Type B pancreatic cell (in vitro differentiated cells): ENCODE measurements at regions not wholly inside any gene's neighbourhood (a gene's known extent, or its start where the extent isn't known, plus 50 kb on each side); places are given as distances from the start of the nearest gene placed in this dataset.

Source experiments
- DNase-seq: peaks from one replicate; pipeline ENCODE4 v3.0.0; 2021; ENCODE audit warnings: mixed read lengths; ENCODE audit not compliant: unreplicated experiment; ENCODE audit errors: extremely low spot score
- H3K27ac Mint-ChIP-seq: 2 replicates; pipeline ENCODE4 v1.8.0; 2021; ENCODE audit warnings: mild to moderate bottlenecking, mixed read lengths
- H3K27me3 Mint-ChIP-seq: 2 replicates; pipeline ENCODE4 v1.8.0; 2021; ENCODE audit warnings: mixed read lengths
- H3K36me3 Mint-ChIP-seq: 2 replicates; pipeline ENCODE4 v1.8.0; 2021; ENCODE audit warnings: mixed read lengths
- H3K4me1 Mint-ChIP-seq: one replicate; pipeline ENCODE4 v1.8.0; 2021; ENCODE audit warnings: mixed read lengths; ENCODE audit not compliant: unreplicated experiment
- H3K4me3 Mint-ChIP-seq: 2 replicates; pipeline ENCODE4 v1.8.0; 2021; ENCODE audit warnings: mild to moderate bottlenecking, mixed read lengths
- H3K9me3 Mint-ChIP-seq: 2 replicates; pipeline ENCODE4 v1.8.0; 2021; ENCODE audit warnings: mixed read lengths
- CTCF ChIP-seq: fragments of 200-600 bp; sonication (generic); conservative IDR thresholded peaks from 2 replicates; pipeline ENCODE4 v1.5.0; 2021; ENCODE audit warnings: antibody characterized with exemption, mild to moderate bottlenecking

DNA sequence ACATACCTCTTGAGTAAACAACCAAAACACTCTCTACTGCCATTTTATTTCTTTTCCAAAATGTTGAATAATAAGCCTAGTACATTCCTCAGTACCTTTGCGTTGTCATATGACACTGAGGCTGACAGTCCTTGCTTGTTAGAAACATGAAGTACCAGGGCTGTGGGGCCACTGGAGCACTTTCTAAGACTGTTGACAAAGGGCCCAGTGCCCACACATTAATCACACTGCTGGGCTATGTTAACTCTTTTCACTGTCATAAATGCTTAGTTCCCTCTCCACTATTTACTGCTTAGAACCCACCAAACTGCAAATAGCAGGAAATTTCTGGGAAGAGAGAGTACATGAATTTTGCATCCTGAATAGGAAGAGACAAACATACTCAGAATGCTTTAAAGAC is 57.1 kb downstream of the FAM47B start:
- Mint-ChIP-seq H3K9me3 (no peaks in the 10 kb centered on the region), H3K27ac (no peak overlapping the region), H3K36me3 (no peaks in the 10 kb centered on the region), H3K4me1 (no peaks in the 10 kb centered on the region), H3K4me3 (no peak overlapping the region), H3K27me3 (no peaks in the 10 kb centered on the region)
- no peak for DNase-seq
- TF ChIP-seq CTCF: no peak

DNA sequence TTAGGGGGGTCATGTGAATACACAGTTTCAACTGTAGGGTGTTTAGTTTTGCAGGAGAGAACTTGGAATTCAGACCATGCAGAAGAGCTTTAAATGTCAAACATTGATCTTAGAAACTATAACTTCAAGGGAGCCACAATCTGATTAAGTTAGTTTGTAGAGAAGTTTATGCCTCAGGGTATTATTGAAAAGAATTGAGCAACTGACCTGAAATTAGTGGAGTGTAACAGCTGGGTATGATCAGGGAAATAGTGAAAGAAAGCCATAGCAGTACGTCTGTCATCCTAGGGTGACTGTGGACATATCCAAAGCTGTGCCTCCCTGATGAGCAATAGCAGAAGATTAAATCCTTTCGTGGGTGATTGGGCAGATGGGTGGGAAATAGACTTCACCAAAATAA is 63.8 kb downstream of the FAM47B start:
- Mint-ChIP-seq H3K27ac (no peak overlapping the region), H3K36me3 (no peaks in the 10 kb centered on the region), H3K4me3 (no peak overlapping the region), H3K27me3 (no peaks in the 10 kb centered on the region), H3K4me1 (no peaks in the 10 kb centered on the region), H3K9me3 (peaks cover 5% of the 10 kb centered on the region)
- DNase-seq: no peak
- TF ChIP-seq CTCF: no peak

DNA sequence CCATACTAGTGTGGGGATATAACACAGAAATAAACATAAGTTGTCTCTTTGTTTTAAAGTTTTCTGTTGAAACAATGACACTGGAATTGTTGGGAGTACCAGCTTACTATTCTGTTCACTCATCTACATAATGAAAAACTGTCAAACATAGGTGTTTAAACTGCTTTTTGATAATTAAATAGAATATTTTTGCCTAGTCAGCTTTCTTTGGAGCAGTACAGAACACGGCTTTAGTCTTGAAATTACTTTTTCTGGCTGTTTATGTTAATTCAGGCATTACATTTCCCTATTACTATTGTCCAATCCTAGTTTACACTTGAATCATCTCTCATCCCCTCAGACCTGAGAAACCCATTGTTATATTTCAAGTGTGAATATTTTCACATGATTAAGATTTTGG is 73.0 kb downstream of the FAM47B start:
- H3K4me1 Mint-ChIP-seq: no peaks in the 10 kb centered on the region
- H3K27me3 Mint-ChIP-seq: no peaks in the 10 kb centered on the region
- H3K9me3 Mint-ChIP-seq: peaks cover 4% of the 10 kb centered on the region
- H3K4me3 Mint-ChIP-seq: no peak overlapping the region
- TF ChIP-seq CTCF: no peak
- no peaks in the 10 kb centered on the region for H3K36me3 Mint-ChIP-seq
- no peak overlapping the region for H3K27ac Mint-ChIP-seq
- DNase-seq: no peak

- no peak for TF ChIP-seq CTCF
- Mint-ChIP-seq H3K4me1 (no peaks in the 10 kb centered on the region), H3K9me3 (peaks cover 4% of the 10 kb centered on the region), H3K27ac (no peak overlapping the region), H3K36me3 (no peaks in the 10 kb centered on the region), H3K4me3 (no peak overlapping the region), H3K27me3 (no peaks in the 10 kb centered on the region)
- no peak for DNase-seq
Measured at GRCh38 chrX:35016051-35016450, 73.5 kb downstream of the FAM47B start.

DNA sequence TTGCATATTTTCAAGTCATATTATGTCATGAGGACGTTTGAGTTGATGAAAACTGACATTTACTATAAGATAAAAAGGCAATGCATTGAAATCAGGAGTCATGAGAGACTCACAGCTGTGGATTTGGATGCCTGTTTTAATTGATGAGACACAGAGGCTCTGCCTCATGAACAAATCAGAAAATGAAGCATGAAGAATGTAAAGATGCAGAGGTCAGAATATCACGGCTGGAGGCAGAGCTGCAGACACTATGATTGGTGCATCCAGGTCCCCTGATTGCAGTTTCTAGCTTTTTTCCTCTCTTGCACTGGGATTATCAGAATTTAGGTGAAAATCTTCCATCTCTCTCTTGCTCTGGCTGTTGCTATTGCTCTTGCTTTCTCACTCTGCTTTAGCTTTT is 74.7 kb downstream of the FAM47B start:
- Mint-ChIP-seq H3K27ac (no peak overlapping the region), H3K4me1 (no peaks in the 10 kb centered on the region), H3K27me3 (no peaks in the 10 kb centered on the region), H3K9me3 (peaks cover 7% of the 10 kb centered on the region), H3K36me3 (no peaks in the 10 kb centered on the region), H3K4me3 (no peak overlapping the region)
- no peak for TF ChIP-seq CTCF
- no peak for DNase-seq

- no peak overlapping the region for H3K27ac Mint-ChIP-seq
- no peaks in the 10 kb centered on the region for H3K4me1 Mint-ChIP-seq
- TF ChIP-seq CTCF: no peak
- H3K36me3 Mint-ChIP-seq: no peaks in the 10 kb centered on the region
- peaks cover 3% of the 10 kb centered on the region for H3K9me3 Mint-ChIP-seq
- no peak for DNase-seq
- H3K4me3 Mint-ChIP-seq: no peak overlapping the region
- peaks cover 3% of the 10 kb centered on the region for H3K27me3 Mint-ChIP-seq
Measured at GRCh38 chrX:35023683-35024082, 81.1 kb downstream of the FAM47B start.
